ENCODE measurements at regions not wholly inside any gene's neighbourhood (a gene's known extent, or its start where the extent isn't known, plus 50 kb on each side); places are given as distances from the start of the nearest gene placed in this dataset.

- Histone ChIP-seq H3K79me2 (ENCODE audit: insufficient read depth, low read length) (no peaks in the 10 kb centered on the region), H3K4me2 (ENCODE audit: insufficient read depth, low read length) (no peak overlapping the region), H3K27me3 (ENCODE audit: insufficient read depth, low read length) (no peaks in the 10 kb centered on the region), H4K20me1 (ENCODE audit: insufficient read depth, low read length) (no peaks in the 10 kb centered on the region), H3K9me3 (ENCODE audit: low read depth, low read length) (no peaks in the 10 kb centered on the region), H3K36me3 (ENCODE audit: insufficient read depth, low read length) (no peaks in the 10 kb centered on the region), H3K4me1 (ENCODE audit: insufficient read depth, low read length) (no peaks in the 10 kb centered on the region), H3K27ac (ENCODE audit: low read depth, low read length) (no peak overlapping the region), H3K4me3 (ENCODE audit: insufficient read depth, low read length) (no peak overlapping the region), H2AFZ (ENCODE audit: low read length) (no peak overlapping the region)
- DNase-seq (ENCODE audit: insufficient read length, low spot score, missing footprints) = no peak
- TF ChIP-seq CTCF (IDR thresholded peaks at IDR 0.05; ENCODE audit: extremely low read depth, low read depth, low read length) = no peak
Measured at GRCh38 chr2:129459200-129459876, 520.1 kb upstream of the RAB6C start.

- Histone ChIP-seq H3K36me3 (ENCODE audit: insufficient read depth, low read length) (no peaks in the 10 kb centered on the region), H3K4me3 (ENCODE audit: insufficient read depth, low read length) (no peak overlapping the region), H2AFZ (ENCODE audit: low read length) (no peak overlapping the region), H3K27ac (ENCODE audit: low read depth, low read length) (no peak overlapping the region), H4K20me1 (ENCODE audit: insufficient read depth, low read length) (no peaks in the 10 kb centered on the region), H3K27me3 (ENCODE audit: insufficient read depth, low read length) (no peaks in the 10 kb centered on the region), H3K9me3 (ENCODE audit: low read depth, low read length) (no peaks in the 10 kb centered on the region), H3K79me2 (ENCODE audit: insufficient read depth, low read length) (no peaks in the 10 kb centered on the region), H3K4me2 (ENCODE audit: insufficient read depth, low read length) (no peak overlapping the region), H3K4me1 (ENCODE audit: insufficient read depth, low read length) (no peaks in the 10 kb centered on the region)
- TF ChIP-seq CTCF (IDR thresholded peaks at IDR 0.05; ENCODE audit: extremely low read depth, low read depth, low read length) = no peak
- DNase-seq (ENCODE audit: insufficient read length, low spot score, missing footprints) = no peak
Measured at GRCh38 chr2:129459881-129460280, 519.6 kb upstream of the RAB6C start.

GRCh38 chr2:129460299-129461198, 518.9 kb upstream of the RAB6C start:
- Histone ChIP-seq H3K79me2 (ENCODE audit: insufficient read depth, low read length) (no peaks in the 10 kb centered on the region), H3K4me2 (ENCODE audit: insufficient read depth, low read length) (no peak overlapping the region), H2AFZ (ENCODE audit: low read length) (no peak overlapping the region), H3K36me3 (ENCODE audit: insufficient read depth, low read length) (no peaks in the 10 kb centered on the region), H4K20me1 (ENCODE audit: insufficient read depth, low read length) (no peaks in the 10 kb centered on the region), H3K27me3 (ENCODE audit: insufficient read depth, low read length) (no peaks in the 10 kb centered on the region), H3K9me3 (ENCODE audit: low read depth, low read length) (no peaks in the 10 kb centered on the region), H3K4me3 (ENCODE audit: insufficient read depth, low read length) (no peak overlapping the region), H3K4me1 (ENCODE audit: insufficient read depth, low read length) (no peaks in the 10 kb centered on the region), H3K27ac (ENCODE audit: low read depth, low read length) (no peak overlapping the region)
- no peak for TF ChIP-seq CTCF (IDR thresholded peaks at IDR 0.05; ENCODE audit: extremely low read depth, low read depth, low read length)
- no peak for DNase-seq (ENCODE audit: insufficient read length, low spot score, missing footprints)

- H3K36me3 ChIP-seq (ENCODE audit: insufficient read depth, low read length) = no peaks in the 10 kb centered on the region
- no peak for TF ChIP-seq CTCF (IDR thresholded peaks at IDR 0.05; ENCODE audit: extremely low read depth, low read depth, low read length)
- no peak overlapping the region for H3K27ac ChIP-seq (ENCODE audit: low read depth, low read length)
- H4K20me1 ChIP-seq (ENCODE audit: insufficient read depth, low read length) = no peaks in the 10 kb centered on the region
- H3K4me2 ChIP-seq (ENCODE audit: insufficient read depth, low read length) = no peak overlapping the region
- no peak overlapping the region for H3K4me3 ChIP-seq (ENCODE audit: insufficient read depth, low read length)
- H3K4me1 ChIP-seq (ENCODE audit: insufficient read depth, low read length) = no peaks in the 10 kb centered on the region
- no peaks in the 10 kb centered on the region for H3K27me3 ChIP-seq (ENCODE audit: insufficient read depth, low read length)
- no peak for DNase-seq (ENCODE audit: insufficient read length, low spot score, missing footprints)
- peaks cover 2% of the 10 kb centered on the region for H3K9me3 ChIP-seq (ENCODE audit: low read depth, low read length)
- no peak overlapping the region for H2AFZ ChIP-seq (ENCODE audit: low read length)
- H3K79me2 ChIP-seq (ENCODE audit: insufficient read depth, low read length) = no peaks in the 10 kb centered on the region
Measured at GRCh38 chr2:129462349-129462748, 517.1 kb upstream of the RAB6C start.
